ENCODE measurements at regions not wholly inside any gene's neighbourhood (a gene's known extent, or its start where the extent isn't known, plus 50 kb on each side); places are given as distances from the start of the nearest gene placed in this dataset.
"Not testable (repeated sequence)": the region's sequence is repeated elsewhere in the genome, so short reads cannot be mapped to it uniquely, and the experiment has no call there.

GRCh38 chrX:7486505-7486904 is 338.6 kb upstream of the PUDP start:
- Mint-ChIP-seq H3K27ac (ENCODE audit: unreplicated experiment) (no peak overlapping the region), H3K27me3 (ENCODE audit: unreplicated experiment) (no peaks in the 10 kb centered on the region), H3K4me1 (ENCODE audit: low read depth, unreplicated experiment) (no peaks in the 10 kb centered on the region), H3K9me3 (ENCODE audit: low read depth, unreplicated experiment) (peaks cover 5% of the 10 kb centered on the region), H3K4me3 (ENCODE audit: low read depth, unreplicated experiment) (no peak overlapping the region), H3K36me3 (ENCODE audit: insufficient read depth, unreplicated experiment) (no peaks in the 10 kb centered on the region)
- no peak for DNase-seq
- TF ChIP-seq CTCF (IDR thresholded peaks at IDR 0.05; ENCODE audit: unreplicated experiment): no peak
- intact Hi-C loops (cut with micrococcal nuclease; ENCODE audit: unreplicated experiment): no loop called here
- no TSS peak for BruUV-seq (replicated peaks)
- CTCF ChIA-PET: no interaction called here

GRCh38 chrX:7485061-7485460 is 337.1 kb upstream of the PUDP start:
- Mint-ChIP-seq H3K36me3 (ENCODE audit: insufficient read depth, unreplicated experiment) (no peaks in the 10 kb centered on the region), H3K9me3 (ENCODE audit: low read depth, unreplicated experiment) (peaks cover 3% of the 10 kb centered on the region), H3K4me3 (ENCODE audit: low read depth, unreplicated experiment) (no peak overlapping the region), H3K4me1 (ENCODE audit: low read depth, unreplicated experiment) (no peaks in the 10 kb centered on the region), H3K27ac (ENCODE audit: unreplicated experiment) (no peak overlapping the region), H3K27me3 (ENCODE audit: unreplicated experiment) (no peaks in the 10 kb centered on the region)
- intact Hi-C loops (cut with micrococcal nuclease; ENCODE audit: unreplicated experiment): no loop called here
- TF ChIP-seq CTCF (IDR thresholded peaks at IDR 0.05; ENCODE audit: unreplicated experiment): no peak
- CTCF ChIA-PET: no interaction called here
- no peak for DNase-seq
- no TSS peak for BruUV-seq (replicated peaks)

- Mint-ChIP-seq H3K9me3 (ENCODE audit: low read depth, unreplicated experiment) (peaks cover 5% of the 10 kb centered on the region), H3K27ac (ENCODE audit: unreplicated experiment) (no peak overlapping the region), H3K4me1 (ENCODE audit: low read depth, unreplicated experiment) (no peaks in the 10 kb centered on the region), H3K4me3 (ENCODE audit: low read depth, unreplicated experiment) (no peak overlapping the region), H3K36me3 (ENCODE audit: insufficient read depth, unreplicated experiment) (no peaks in the 10 kb centered on the region), H3K27me3 (ENCODE audit: unreplicated experiment) (no peaks in the 10 kb centered on the region)
- no peak for DNase-seq
- intact Hi-C loops (cut with micrococcal nuclease; ENCODE audit: unreplicated experiment): no loop called here
- CTCF ChIA-PET: no interaction called here
- no TSS peak for BruUV-seq (replicated peaks)
- TF ChIP-seq CTCF (IDR thresholded peaks at IDR 0.05; ENCODE audit: unreplicated experiment): no peak
Observed at GRCh38 chrX:7480721-7481120, 332.8 kb upstream of the PUDP start.

- Mint-ChIP-seq H3K27me3 (ENCODE audit: unreplicated experiment) (no peaks in the 10 kb centered on the region), H3K36me3 (ENCODE audit: insufficient read depth, unreplicated experiment) (no peaks in the 10 kb centered on the region), H3K4me1 (ENCODE audit: low read depth, unreplicated experiment) (no peaks in the 10 kb centered on the region), H3K4me3 (ENCODE audit: low read depth, unreplicated experiment) (no peak overlapping the region), H3K9me3 (ENCODE audit: low read depth, unreplicated experiment) (peaks cover 2% of the 10 kb centered on the region), H3K27ac (ENCODE audit: unreplicated experiment) (no peak overlapping the region)
- intact Hi-C loops (cut with micrococcal nuclease; ENCODE audit: unreplicated experiment): no loop called here
- no peak for TF ChIP-seq CTCF (IDR thresholded peaks at IDR 0.05; ENCODE audit: unreplicated experiment)
- BruUV-seq (replicated peaks): no TSS peak
- DNase-seq: no peak
- CTCF ChIA-PET: no interaction called here
Observed at GRCh38 chrX:7462110-7462509, 314.2 kb upstream of the PUDP start.

GRCh38 chrX:7461051-7461450 is 313.1 kb upstream of the PUDP start:
- H3K4me3 Mint-ChIP-seq (ENCODE audit: low read depth, unreplicated experiment); DNase-seq; H3K9me3 Mint-ChIP-seq (ENCODE audit: low read depth, unreplicated experiment); BruUV-seq (replicated peaks); H3K4me1 Mint-ChIP-seq (ENCODE audit: low read depth, unreplicated experiment); H3K27ac Mint-ChIP-seq (ENCODE audit: unreplicated experiment); CTCF ChIA-PET; H3K36me3 Mint-ChIP-seq (ENCODE audit: insufficient read depth, unreplicated experiment); intact Hi-C loops (cut with micrococcal nuclease; ENCODE audit: unreplicated experiment); H3K27me3 Mint-ChIP-seq (ENCODE audit: unreplicated experiment): not testable (repeated sequence)
